IMR-90 (cell line): ENCODE measurements at regions not wholly inside any gene's neighbourhood (a gene's known extent, or its start where the extent isn't known, plus 50 kb on each side); places are given as distances from the start of the nearest gene placed in this dataset.

ENCODE experiments used
- ATAC-seq: fragments of 200-7000 bp; cut with Tn5 transposase; 2 replicates; pipeline ENCODE4 v1.9.1; 2020; ENCODE audit warnings: low read depth, mild to moderate bottlenecking, moderate library complexity
- BruUV-seq: library from RNA; stranded (reverse); fragments of 400-500 nt; replicated peaks from 2 replicates; lab custom pipeline; 2021; lab: Mats Ljungman, UMichigan
- CTCF ChIA-PET: fragments of 300-600 bp; formaldehyde crosslinking; extraction: SDS; loops from one replicate; lab custom pipeline; 2021; ENCODE audit warnings: antibody characterized with exemption; lab: Yijun Ruan, JAX
- POLR2A ChIA-PET: fragments of 300-600 bp; sonication (Branson Sonifier 250); formaldehyde crosslinking; loops from one replicate; lab custom pipeline; 2022; ENCODE audit warnings: antibody characterized with exemption; ENCODE audit not compliant: unreplicated experiment; lab: Charles Lee
- DNase-seq: peaks from one replicate; pipeline ENCODE4 v3.0.0; 2013
- H2AFZ ChIP-seq: replicated peaks from 2 replicates; pipeline ENCODE3; 2013; ENCODE audit warnings: low read length, mild to moderate bottlenecking; ENCODE audit not compliant: poor library complexity
- H2AK5ac ChIP-seq: 2 replicates; pipeline ENCODE4 v1.6.1; 2013; ENCODE audit warnings: low read depth, low read length, inconsistent platforms
- H2AK9ac ChIP-seq: replicated peaks from 2 replicates; pipeline ENCODE3; 2013; ENCODE audit warnings: mild to moderate bottlenecking, low read depth, low read length, moderate library complexity; ENCODE audit not compliant: poor library complexity
- H2BK120ac ChIP-seq: 2 replicates; pipeline ENCODE4 v1.6.1; 2013; ENCODE audit warnings: low read depth, low read length, inconsistent platforms
- H2BK15ac ChIP-seq: 3 replicates; pipeline ENCODE4 v1.6.1; 2013; ENCODE audit warnings: low read depth, low read length, inconsistent platforms
- H2BK20ac ChIP-seq: 2 replicates; pipeline ENCODE4 v1.6.1; 2013; ENCODE audit warnings: low read depth, mild to moderate bottlenecking, inconsistent platforms, low read length, moderate library complexity
- H2BK5ac ChIP-seq: 2 replicates; pipeline ENCODE4 v1.6.1; 2013; ENCODE audit warnings: mild to moderate bottlenecking, low read depth, low read length, inconsistent platforms; ENCODE audit not compliant: poor library complexity, severe bottlenecking
- H3K14ac ChIP-seq: replicated peaks from 2 replicates; pipeline ENCODE4 v1.6.1; 2013; ENCODE audit warnings: low read depth, low read length, inconsistent platforms
- H3K18ac ChIP-seq: 2 replicates; pipeline ENCODE4 v1.6.1; 2013; ENCODE audit warnings: low read depth, low read length, control low read depth
- H3K23ac ChIP-seq: 2 replicates; pipeline ENCODE4 v1.6.1; 2013; ENCODE audit warnings: low read depth, low read length, inconsistent platforms
- H3K27ac ChIP-seq: 2 replicates; pipeline ENCODE4 v1.5.1; 2013; ENCODE audit warnings: mild to moderate bottlenecking, control low read depth, low read length; ENCODE audit not compliant: insufficient read depth
- H3K27me3 ChIP-seq: 2 replicates; pipeline ENCODE4 v1.6.1; 2013; ENCODE audit warnings: low read length; ENCODE audit not compliant: control insufficient read depth, insufficient read depth
- H3K36me3 ChIP-seq: 2 replicates; pipeline ENCODE4 v1.6.1; 2013; ENCODE audit warnings: low read length, mixed read lengths; ENCODE audit not compliant: control insufficient read depth, insufficient read depth
- H3K4ac ChIP-seq: 2 replicates; pipeline ENCODE4 v1.6.1; 2013; ENCODE audit warnings: low read depth, low read length, inconsistent platforms
- H3K4me1 ChIP-seq: 2 replicates; pipeline ENCODE4 v1.6.1; 2013; ENCODE audit warnings: low read length, mixed read lengths; ENCODE audit not compliant: control insufficient read depth, insufficient read depth
- H3K4me2 ChIP-seq: 2 replicates; pipeline ENCODE4 v1.6.1; 2013; ENCODE audit warnings: low read depth, mild to moderate bottlenecking, control low read depth, low read length, moderate library complexity
- H3K4me3 ChIP-seq: 2 replicates; pipeline ENCODE4 v1.5.1; 2013; ENCODE audit warnings: low read depth, mild to moderate bottlenecking, control low read depth, low read length, moderate library complexity; ENCODE audit not compliant: insufficient read depth
- H3K56ac ChIP-seq: 2 replicates; pipeline ENCODE4 v1.6.1; 2013; ENCODE audit warnings: low read length, inconsistent platforms; ENCODE audit not compliant: insufficient read depth; ENCODE audit errors: extremely low read depth
- H3K79me1 ChIP-seq, 2 experiments: 2 replicates each; pipeline ENCODE4 v1.6.1; 2013; ENCODE audit warnings: low read length in 2 of 2, inconsistent platforms in 1 of 2, low read depth in 1 of 2
- H3K9ac ChIP-seq: 2 replicates; pipeline ENCODE4 v1.6.1; 2013; ENCODE audit warnings: low read depth, low read length, control low read depth
- H3K9me1 ChIP-seq: 2 replicates; pipeline ENCODE4 v1.6.1; 2013; ENCODE audit warnings: low read length, inconsistent platforms; ENCODE audit not compliant: insufficient read depth
- H3K9me3 ChIP-seq: 2 replicates; pipeline ENCODE4 v1.6.1; 2013; ENCODE audit warnings: low read length; ENCODE audit not compliant: control insufficient read depth, insufficient read depth
- H4K20me1 ChIP-seq: 2 replicates; pipeline ENCODE4 v1.6.1; 2013; ENCODE audit warnings: low read length, inconsistent platforms; ENCODE audit not compliant: insufficient read depth
- H4K5ac ChIP-seq: 2 replicates; pipeline ENCODE4 v1.6.1; 2013; ENCODE audit warnings: mild to moderate bottlenecking, low read depth, low read length, control low read depth
- H4K8ac ChIP-seq, 2 experiments: 2 replicates each; pipeline ENCODE4 v1.6.1; 2013; ENCODE audit warnings: low read depth in 2 of 2, low read length in 2 of 2, control low read depth in 1 of 2, inconsistent platforms in 1 of 2
- H4K91ac ChIP-seq: 2 replicates; pipeline ENCODE4 v1.6.1; 2013; ENCODE audit warnings: low read depth, low read length, inconsistent platforms; ENCODE audit not compliant: insufficient read depth
- CHD1 ChIP-seq: IDR thresholded peaks from 2 replicates; pipeline ENCODE4 v1.6.1; 2012; ENCODE audit warnings: low read depth, low read length, improper control_type of control experiment
- FOS ChIP-seq: fragments of 150-350 bp; IDR thresholded peaks from 2 replicates; pipeline ENCODE4 v1.6.1; 2016; ENCODE audit warnings: low read depth, low read length
- MXI1 ChIP-seq: IDR thresholded peaks from 2 replicates; pipeline ENCODE4 v1.6.1; 2012; ENCODE audit warnings: low read depth, mild to moderate bottlenecking, low read length, moderate library complexity, borderline replicate concordance
- NFE2L2 ChIP-seq: fragments of 150-350 bp; IDR thresholded peaks from 2 replicates; pipeline ENCODE4 v1.6.1; 2016; ENCODE audit warnings: low read depth, mild to moderate bottlenecking, low read length
- POLR2A ChIP-seq: IDR thresholded peaks from 2 replicates; pipeline ENCODE4 v1.6.1; 2012; ENCODE audit warnings: mild to moderate bottlenecking, low read depth, low read length
- RAD21 ChIP-seq: IDR thresholded peaks from 2 replicates; pipeline ENCODE4 v1.6.1; 2012; ENCODE audit warnings: low read length, improper control_type of control experiment
- SMC3 ChIP-seq: fragments of 150-350 bp; IDR thresholded peaks from 2 replicates; pipeline ENCODE4 v1.6.1; 2016; ENCODE audit warnings: low read depth, mild to moderate bottlenecking, antibody characterized with exemption, low read length, moderate library complexity
- WGBS, 2 experiments: methylation state at CpG; one replicate each; pipeline versions ENCODE4 v1.1.5 to v1.1.7; 2013; ENCODE audit warnings: missing lambda C conversion rate in 2 of 2; ENCODE audit not compliant: insufficient read length in 1 of 2; ENCODE audit errors: extremely low coverage in 2 of 2; 5-methylcytosine and 5-hydroxymethylcytosine counted together
- dilution Hi-C: fragments of 300-500 bp; cut with HindIII; formaldehyde crosslinking; loops from one replicate; pipeline ENCODE4 v1.14.3; 2018; ENCODE audit warnings: low sequenced_read_pairs; ENCODE audit not compliant: unreplicated experiment
- in situ Hi-C: fragments of 300-500 bp; cut with MboI; formaldehyde crosslinking; loops from 3 replicates; pipeline ENCODE4 v1.14.3; 2019; ENCODE audit warnings: low sequenced_read_pairs, inconsistent platforms, mixed read lengths
- intact Hi-C: fragments of 100-400 bp; cut with micrococcal nuclease; formaldehyde crosslinking; loops from 2 replicates; pipeline ENCODE4 v1.10.0; 2022
- TF ChIP-seq, protein P1 (sequence below): fragments of 150-350 bp; IDR thresholded peaks from 2 replicates; pipeline ENCODE4 v1.6.1; 2017; ENCODE audit warnings: mild to moderate bottlenecking, antibody characterized with exemption, low read length, low read depth

DNA sequence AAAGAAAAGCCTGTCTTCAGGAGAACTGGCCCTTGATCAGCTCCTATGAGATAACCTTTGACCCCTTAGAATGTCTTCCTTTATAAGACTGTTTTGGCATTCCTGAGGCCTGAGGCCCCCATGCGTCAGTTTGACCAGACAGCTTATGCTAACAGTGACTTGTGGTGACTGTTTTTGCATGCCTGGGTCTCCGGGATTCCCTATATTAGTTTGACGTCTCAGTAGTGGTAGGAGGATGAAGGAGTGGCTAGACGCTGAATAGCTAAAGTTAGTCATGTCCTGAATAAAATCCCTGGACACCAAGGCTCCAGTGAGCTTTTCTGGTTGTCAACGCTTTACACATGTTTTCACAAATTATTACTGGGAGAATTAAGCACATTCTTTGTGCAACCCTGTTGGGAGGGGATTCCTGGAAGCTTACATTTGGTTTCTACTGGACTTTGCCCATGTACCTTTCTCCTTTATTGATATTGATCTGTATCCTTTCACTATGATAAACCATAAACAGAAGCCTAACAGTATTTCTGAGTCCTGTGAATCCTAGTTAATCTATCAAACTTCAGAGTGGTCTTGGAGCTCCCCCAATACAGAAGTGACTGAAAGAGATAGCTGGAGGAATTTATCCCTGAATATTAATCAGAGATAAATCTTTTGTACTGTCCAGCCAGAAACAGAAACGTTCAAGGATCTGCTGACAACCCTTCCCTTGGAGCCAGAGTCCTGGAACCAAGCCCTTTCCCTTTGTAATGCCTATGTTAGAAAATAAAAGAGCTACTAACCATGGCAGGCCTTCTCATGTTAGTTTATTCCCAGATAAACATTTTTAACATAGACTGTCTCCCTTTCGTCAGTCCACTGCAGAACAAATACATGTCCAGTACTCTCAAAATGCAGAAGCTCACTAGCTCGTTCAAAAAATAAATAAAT lies 479.2 kb downstream of the RPS29 start:
- Histone ChIP-seq H3K18ac (no peak overlapping the region), H4K5ac (no peak overlapping the region), H4K8ac (no peak overlapping the region), H3K4me3 (no peak overlapping the region), H3K14ac (no peak overlapping the region), H3K79me1 (no peaks in the 10 kb centered on the region), H3K4me1 (no peaks in the 10 kb centered on the region), H3K23ac (no peak overlapping the region), H4K20me1 (no peaks in the 10 kb centered on the region), H3K9me1 (no peaks in the 10 kb centered on the region), H2AFZ (no peak overlapping the region), H3K4ac (no peak overlapping the region), H3K27ac (no peak overlapping the region), H3K9ac (no peak overlapping the region), H2BK120ac (no peak overlapping the region), H3K27me3 (no peaks in the 10 kb centered on the region), H3K56ac (no peak overlapping the region), H2AK5ac (no peak overlapping the region), H2AK9ac (no peak overlapping the region), H4K91ac (no peak overlapping the region), H3K4me2 (no peak overlapping the region), H2BK20ac (no peak overlapping the region), H2BK5ac (no peak overlapping the region), H3K9me3 (no peaks in the 10 kb centered on the region), H3K36me3 (no peaks in the 10 kb centered on the region), H2BK15ac (no peak overlapping the region)
- WGBS, 2 experiments, result no CpG with 5 or more reads among the region's 8 CpGs
- in situ Hi-C loops, result no loop called here
- dilution Hi-C loops, result no loop called here
- peak; percentile 47 for DNase-seq
- peak; percentile 70 for ATAC-seq
- TF ChIP-seq POLR2A (no peak), FOS (no peak), CHD1 (no peak), SMC3 (no peak), RAD21 (no peak), NFE2L2 (no peak), MXI1 (no peak)
- TF ChIP-seq, protein P1, sequence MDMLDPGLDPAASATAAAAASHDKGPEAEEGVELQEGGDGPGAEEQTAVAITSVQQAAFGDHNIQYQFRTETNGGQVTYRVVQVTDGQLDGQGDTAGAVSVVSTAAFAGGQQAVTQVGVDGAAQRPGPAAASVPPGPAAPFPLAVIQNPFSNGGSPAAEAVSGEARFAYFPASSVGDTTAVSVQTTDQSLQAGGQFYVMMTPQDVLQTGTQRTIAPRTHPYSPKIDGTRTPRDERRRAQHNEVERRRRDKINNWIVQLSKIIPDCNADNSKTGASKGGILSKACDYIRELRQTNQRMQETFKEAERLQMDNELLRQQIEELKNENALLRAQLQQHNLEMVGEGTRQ, result no peak
- BruUV-seq, result no TSS peak
- intact Hi-C loops, result no loop called here
- CTCF ChIA-PET, result no interaction called here
- POLR2A ChIA-PET, result no interaction called here
